ENCODE measurements at regions not wholly inside any gene's neighbourhood (a gene's known extent, or its start where the extent isn't known, plus 50 kb on each side); places are given as distances from the start of the nearest gene placed in this dataset.

GRCh38 chr3:34284959-34285826, 486.8 kb downstream of the PDCD6IP start:
- dilution Hi-C loops (cut with MboI; ENCODE audit: extremely low pct_ligation_motif_present, low sequenced_read_pairs) (no loop called here), intact Hi-C loops (cut with micrococcal nuclease) (no loop called here)
- no peaks in the 10 kb centered on the region for H3K36me3 ChIP-seq (ENCODE audit: control insufficient read depth in 2 of 2, extremely low read depth in 1 of 2, insufficient read depth in 2 of 2, low read length in 2 of 2)
- no peak overlapping the region for H2AFZ ChIP-seq (ENCODE audit: low read depth, low read length)
- H3K9ac ChIP-seq (replicated peaks; ENCODE audit: extremely low read depth, insufficient read depth, low read length): no peak overlapping the region
- CTCF ChIA-PET: interaction anchor here (1.0 kb wide), 1 partner anchor 26 kb away, joined by 5 read pairs; no protein-coding TSS in a partner anchor
- DNase-seq (ENCODE audit: low read depth, low spot score) (no peak), FAIRE-seq (no peak)
- BruUV-seq (replicated peaks): no TSS peak
- H3K27ac ChIP-seq (ENCODE audit: insufficient read depth, low read depth, low read length): no peak overlapping the region
- no peaks in the 10 kb centered on the region for H3K79me2 ChIP-seq (ENCODE audit: control insufficient read depth, insufficient read depth, low read length)
- H3K4me1 ChIP-seq (ENCODE audit: control insufficient read depth, extremely low read depth, insufficient read depth, low read length): no peaks in the 10 kb centered on the region
- TF ChIP-seq GATA2 (IDR thresholded peaks at IDR 0.05; ENCODE audit: insufficient read depth, insufficient read length, low read depth, low read length) (no peak), POLR2AphosphoS5 (IDR thresholded peaks at IDR 0.05; ENCODE audit: insufficient read depth, low read depth, low read length) (no peak), JUN (IDR thresholded peaks at IDR 0.05; ENCODE audit: borderline replicate concordance, insufficient read depth, insufficient read length, low read depth) (no peak), CTCF (IDR thresholded peaks at IDR 0.05; ENCODE audit: extremely low read depth in 1 of 2, insufficient read depth in 1 of 2, low read depth in 1 of 2, low read length in 2 of 2) (no peak)
- H3K9me1 ChIP-seq (replicated peaks; ENCODE audit: control insufficient read depth, extremely low read depth, insufficient read depth, low read length): no peaks in the 10 kb centered on the region
- H4K20me1 ChIP-seq (replicated peaks; ENCODE audit: control insufficient read depth, extremely low read depth, insufficient read depth, low read length): no peaks in the 10 kb centered on the region
- H3K27me3 ChIP-seq (ENCODE audit: control insufficient read depth in 2 of 2, insufficient read depth in 2 of 2, low read length in 2 of 2): no peaks in the 10 kb centered on the region
- POLR2A ChIA-PET: no interaction called here
- no peaks in the 10 kb centered on the region for H3K9me3 ChIP-seq (replicated peaks; ENCODE audit: control insufficient read depth, insufficient read depth, low read length)
- no peak overlapping the region for H3K4me2 ChIP-seq (ENCODE audit: insufficient read depth, low read length)
- no peak overlapping the region for H3K4me3 ChIP-seq (replicated peaks in 1 of 3; ENCODE audit: insufficient read depth in 1 of 3, low read depth in 1 of 3, low read length in 3 of 3)

DNA sequence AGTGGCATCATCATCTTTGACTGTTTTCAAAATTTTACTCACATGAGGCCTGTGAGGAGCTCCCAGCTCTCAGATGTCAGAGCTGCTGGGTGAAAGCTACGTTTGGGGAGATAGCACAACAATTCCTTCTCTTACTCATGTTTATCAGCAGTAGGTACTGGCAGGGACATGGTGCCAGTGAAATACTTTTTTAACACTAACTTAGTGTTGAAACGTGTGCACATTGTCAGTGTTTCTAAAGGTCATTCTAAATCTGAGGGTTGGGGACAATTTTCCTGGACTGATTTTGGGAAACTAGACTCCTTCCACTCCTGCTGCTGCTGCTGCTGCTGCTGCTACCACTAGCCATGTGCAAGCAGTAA, 487.4 kb downstream of the PDCD6IP start:
- H3K4me1 ChIP-seq (ENCODE audit: control insufficient read depth, extremely low read depth, insufficient read depth, low read length): no peaks in the 10 kb centered on the region
- intact Hi-C loops (cut with micrococcal nuclease): no loop called here
- H3K9me3 ChIP-seq (replicated peaks; ENCODE audit: control insufficient read depth, insufficient read depth, low read length): no peaks in the 10 kb centered on the region
- CTCF ChIA-PET: interaction anchor here (1.0 kb wide), 1 partner anchor 26 kb away, joined by 5 read pairs; no protein-coding TSS in a partner anchor
- H4K20me1 ChIP-seq (replicated peaks; ENCODE audit: control insufficient read depth, extremely low read depth, insufficient read depth, low read length): no peaks in the 10 kb centered on the region
- H3K27me3 ChIP-seq (ENCODE audit: control insufficient read depth in 2 of 2, insufficient read depth in 2 of 2, low read length in 2 of 2): no peaks in the 10 kb centered on the region
- H3K36me3 ChIP-seq (ENCODE audit: control insufficient read depth in 2 of 2, extremely low read depth in 1 of 2, insufficient read depth in 2 of 2, low read length in 2 of 2): no peaks in the 10 kb centered on the region
- BruUV-seq (replicated peaks): no TSS peak
- dilution Hi-C loops (cut with MboI; ENCODE audit: extremely low pct_ligation_motif_present, low sequenced_read_pairs): no loop called here
- H3K9ac ChIP-seq (replicated peaks; ENCODE audit: extremely low read depth, insufficient read depth, low read length): no peak overlapping the region
- POLR2A ChIA-PET: no interaction called here
- no peak for DNase-seq (ENCODE audit: low read depth, low spot score)
- H3K79me2 ChIP-seq (ENCODE audit: control insufficient read depth, insufficient read depth, low read length): no peaks in the 10 kb centered on the region
- no peak for TF ChIP-seq JUN (IDR thresholded peaks at IDR 0.05; ENCODE audit: borderline replicate concordance, insufficient read depth, insufficient read length, low read depth)
- H3K27ac ChIP-seq (ENCODE audit: insufficient read depth, low read depth, low read length): no peak overlapping the region
- FAIRE-seq: no peak
- no peaks in the 10 kb centered on the region for H3K9me1 ChIP-seq (replicated peaks; ENCODE audit: control insufficient read depth, extremely low read depth, insufficient read depth, low read length)
- no peak overlapping the region for H3K4me3 ChIP-seq (replicated peaks in 1 of 3; ENCODE audit: insufficient read depth in 1 of 3, low read depth in 1 of 3, low read length in 3 of 3)
- no peak overlapping the region for H2AFZ ChIP-seq (ENCODE audit: low read depth, low read length)
- no peak overlapping the region for H3K4me2 ChIP-seq (ENCODE audit: insufficient read depth, low read length)

Measured in endothelial cell of umbilical vein (primary cell).